ENCODE measurements at regions not wholly inside any gene's neighbourhood (a gene's known extent, or its start where the extent isn't known, plus 50 kb on each side); places are given as distances from the start of the nearest gene placed in this dataset.
"Not testable (repeated sequence)": the region's sequence is repeated elsewhere in the genome, so short reads cannot be mapped to it uniquely, and the experiment has no call there.

DNA sequence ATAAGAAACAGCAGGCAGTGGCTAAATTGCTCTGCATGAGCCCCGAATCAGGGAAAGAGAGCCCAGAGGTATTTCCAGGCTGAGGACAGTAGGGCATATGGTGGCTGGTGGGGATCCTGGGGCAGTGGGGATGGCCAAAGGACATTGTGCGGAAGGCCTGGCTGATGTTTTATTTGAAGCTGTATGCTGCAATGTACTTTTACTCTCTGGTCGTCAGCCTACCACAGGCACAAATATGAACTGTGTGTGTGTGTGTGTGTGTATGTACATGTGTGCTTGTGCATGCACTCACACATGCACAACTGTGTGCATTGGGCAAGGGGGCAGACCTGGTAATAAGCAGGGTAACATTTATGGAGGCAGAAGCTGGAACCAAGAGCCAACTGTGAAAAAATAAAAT lies 74.7 kb upstream of the GZMB start:
- Histone ChIP-seq H3K4me3 (ENCODE audit: low read depth, low read length) (no peak overlapping the region), H3K4me1 (no peaks in the 10 kb centered on the region), H3K9me3 (no peaks in the 10 kb centered on the region), H3K36me3 (no peaks in the 10 kb centered on the region), H3K27me3 (peaks cover 3% of the 10 kb centered on the region; the same call in 1 of the 2 replicates)
- DNase-seq: no peak
- TF ChIP-seq, protein P1, sequence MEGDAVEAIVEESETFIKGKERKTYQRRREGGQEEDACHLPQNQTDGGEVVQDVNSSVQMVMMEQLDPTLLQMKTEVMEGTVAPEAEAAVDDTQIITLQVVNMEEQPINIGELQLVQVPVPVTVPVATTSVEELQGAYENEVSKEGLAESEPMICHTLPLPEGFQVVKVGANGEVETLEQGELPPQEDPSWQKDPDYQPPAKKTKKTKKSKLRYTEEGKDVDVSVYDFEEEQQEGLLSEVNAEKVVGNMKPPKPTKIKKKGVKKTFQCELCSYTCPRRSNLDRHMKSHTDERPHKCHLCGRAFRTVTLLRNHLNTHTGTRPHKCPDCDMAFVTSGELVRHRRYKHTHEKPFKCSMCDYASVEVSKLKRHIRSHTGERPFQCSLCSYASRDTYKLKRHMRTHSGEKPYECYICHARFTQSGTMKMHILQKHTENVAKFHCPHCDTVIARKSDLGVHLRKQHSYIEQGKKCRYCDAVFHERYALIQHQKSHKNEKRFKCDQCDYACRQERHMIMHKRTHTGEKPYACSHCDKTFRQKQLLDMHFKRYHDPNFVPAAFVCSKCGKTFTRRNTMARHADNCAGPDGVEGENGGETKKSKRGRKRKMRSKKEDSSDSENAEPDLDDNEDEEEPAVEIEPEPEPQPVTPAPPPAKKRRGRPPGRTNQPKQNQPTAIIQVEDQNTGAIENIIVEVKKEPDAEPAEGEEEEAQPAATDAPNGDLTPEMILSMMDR (IDR thresholded peaks at IDR 0.05; ENCODE audit: low read depth, low read length): no peak

DNA sequence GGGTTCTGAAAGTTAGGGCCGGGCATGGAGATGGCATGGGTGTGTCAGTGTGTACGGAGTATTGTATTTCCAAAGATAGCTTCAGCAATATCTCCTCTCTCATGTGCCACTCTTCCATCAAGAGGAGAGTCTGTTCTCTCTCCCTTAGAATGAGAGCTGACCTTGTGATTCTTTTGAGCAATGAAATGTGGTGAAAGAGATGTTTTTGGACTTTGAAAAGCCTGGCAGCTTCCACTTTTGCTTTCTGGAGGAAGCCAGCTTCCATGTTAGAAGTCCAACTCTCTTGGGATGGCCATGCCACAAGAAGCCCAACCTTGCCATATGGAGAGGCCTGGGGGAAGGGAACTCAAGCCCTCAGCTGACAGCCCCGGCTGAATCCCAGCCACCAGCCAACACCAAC lies 72.4 kb upstream of the GZMB start:
- no peaks in the 10 kb centered on the region for H3K4me1 ChIP-seq
- TF ChIP-seq, protein P1 (IDR thresholded peaks at IDR 0.05; ENCODE audit: low read depth, low read length): no peak
- H3K36me3 ChIP-seq: no peaks in the 10 kb centered on the region
- H3K27me3 ChIP-seq: peaks cover 3% of the 10 kb centered on the region; the same call in 1 of the 2 replicates
- no peak for DNase-seq
- H3K4me3 ChIP-seq (ENCODE audit: low read depth, low read length): no peak overlapping the region
- no peaks in the 10 kb centered on the region for H3K9me3 ChIP-seq

DNA sequence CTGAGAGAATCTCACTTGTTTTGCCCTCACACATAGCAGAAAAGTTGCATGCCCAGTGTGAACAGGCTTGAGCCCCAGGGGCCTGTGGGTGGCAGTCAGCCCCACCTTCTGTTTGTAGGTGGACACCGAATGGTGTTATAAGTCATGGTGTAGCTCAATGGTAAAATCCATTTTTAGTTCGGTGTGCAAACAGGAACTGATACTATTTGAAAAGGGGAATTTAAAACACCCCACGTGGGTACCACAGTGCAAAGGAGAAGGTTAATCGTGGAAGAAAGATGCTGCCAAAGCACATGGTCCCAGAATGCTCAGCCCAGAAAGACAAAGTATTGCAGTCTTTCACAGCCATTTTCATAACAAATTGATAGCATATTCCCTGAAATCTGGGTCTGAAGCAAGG lies 71.8 kb upstream of the GZMB start:
- TF ChIP-seq, protein P1 (IDR thresholded peaks at IDR 0.05; ENCODE audit: low read depth, low read length): no peak
- Histone ChIP-seq H3K9me3 (no peaks in the 10 kb centered on the region), H3K36me3 (no peaks in the 10 kb centered on the region), H3K27me3 (peaks cover 3% of the 10 kb centered on the region; the same call in 1 of the 2 replicates), H3K4me3 (ENCODE audit: low read depth, low read length) (no peak overlapping the region), H3K4me1 (no peaks in the 10 kb centered on the region)
- DNase-seq: no peak

DNA sequence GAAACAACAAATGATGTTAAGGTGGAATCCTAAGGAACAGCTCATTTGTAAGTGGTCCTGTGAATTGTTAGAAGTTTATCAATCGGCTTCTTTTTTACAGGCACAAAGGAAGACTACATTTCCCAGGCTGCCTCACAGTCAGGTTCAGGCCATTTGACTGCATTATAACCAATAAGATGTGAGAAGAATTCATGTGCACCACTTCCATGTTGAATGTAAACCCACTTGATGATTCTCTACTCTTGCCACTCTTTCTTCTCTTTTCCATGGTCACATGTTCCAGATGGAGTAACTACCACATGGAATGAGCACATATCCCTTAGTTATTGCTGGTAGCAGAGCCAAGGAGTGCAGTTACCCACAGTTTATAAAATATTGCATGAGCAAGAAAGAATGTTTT lies 67.1 kb upstream of the GZMB start:
- H3K36me3 ChIP-seq: no peaks in the 10 kb centered on the region
- no peak overlapping the region for H3K4me3 ChIP-seq (ENCODE audit: low read depth, low read length)
- TF ChIP-seq, protein P1 (IDR thresholded peaks at IDR 0.05; ENCODE audit: low read depth, low read length): no peak
- no peak for DNase-seq
- H3K27me3 ChIP-seq: no peaks in the 10 kb centered on the region
- no peaks in the 10 kb centered on the region for H3K4me1 ChIP-seq
- no peaks in the 10 kb centered on the region for H3K9me3 ChIP-seq

DNA sequence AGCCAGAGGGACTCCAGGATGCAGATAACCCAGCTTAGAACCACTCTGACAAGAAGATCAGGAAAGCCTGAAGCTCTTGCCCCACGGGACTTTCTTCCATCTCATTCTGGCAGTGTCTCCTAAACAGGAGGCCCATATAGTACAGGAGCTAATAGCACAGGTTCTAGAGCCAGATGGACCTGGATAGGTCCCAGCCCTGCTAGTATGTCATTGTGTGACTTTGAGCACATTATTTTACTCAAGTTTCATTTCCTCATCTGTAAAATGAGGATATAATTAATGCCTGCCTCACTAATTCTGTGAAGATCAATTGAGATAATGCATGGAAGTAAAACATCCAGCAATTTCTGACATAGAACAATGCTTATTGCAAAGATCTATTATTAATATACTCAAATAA lies 66.5 kb upstream of the GZMB start:
- Histone ChIP-seq H3K4me3 (ENCODE audit: low read depth, low read length) (no peak overlapping the region), H3K9me3 (no peaks in the 10 kb centered on the region), H3K36me3 (no peaks in the 10 kb centered on the region), H3K4me1 (no peaks in the 10 kb centered on the region), H3K27me3 (no peaks in the 10 kb centered on the region)
- DNase-seq: no peak
- TF ChIP-seq, protein P1 (IDR thresholded peaks at IDR 0.05; ENCODE audit: low read depth, low read length): no peak

DNA sequence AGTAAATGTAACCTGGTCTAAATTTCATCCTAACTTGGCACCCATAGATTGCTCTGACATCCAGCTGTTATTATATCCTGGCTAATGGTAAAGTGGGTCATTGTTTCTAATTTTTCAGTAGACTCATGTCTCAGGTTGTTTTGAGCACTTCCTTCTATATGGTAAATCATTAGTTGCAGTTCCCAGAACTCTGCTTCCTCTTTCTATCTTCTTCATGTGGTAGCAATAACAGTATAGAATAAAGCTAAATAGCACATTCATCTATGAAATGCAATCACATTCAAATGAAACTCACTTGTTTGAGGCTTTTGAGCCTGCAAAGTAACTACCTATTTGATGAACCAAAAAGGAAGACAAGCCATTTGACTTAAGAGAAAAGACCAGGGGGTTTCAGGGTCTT lies 65.1 kb upstream of the GZMB start:
- H3K4me1 ChIP-seq: no peaks in the 10 kb centered on the region
- DNase-seq: no peak
- H3K4me3 ChIP-seq (ENCODE audit: low read depth, low read length): no peak overlapping the region
- no peaks in the 10 kb centered on the region for H3K27me3 ChIP-seq
- TF ChIP-seq, protein P1 (IDR thresholded peaks at IDR 0.05; ENCODE audit: low read depth, low read length): no peak
- no peaks in the 10 kb centered on the region for H3K9me3 ChIP-seq
- no peaks in the 10 kb centered on the region for H3K36me3 ChIP-seq

DNA sequence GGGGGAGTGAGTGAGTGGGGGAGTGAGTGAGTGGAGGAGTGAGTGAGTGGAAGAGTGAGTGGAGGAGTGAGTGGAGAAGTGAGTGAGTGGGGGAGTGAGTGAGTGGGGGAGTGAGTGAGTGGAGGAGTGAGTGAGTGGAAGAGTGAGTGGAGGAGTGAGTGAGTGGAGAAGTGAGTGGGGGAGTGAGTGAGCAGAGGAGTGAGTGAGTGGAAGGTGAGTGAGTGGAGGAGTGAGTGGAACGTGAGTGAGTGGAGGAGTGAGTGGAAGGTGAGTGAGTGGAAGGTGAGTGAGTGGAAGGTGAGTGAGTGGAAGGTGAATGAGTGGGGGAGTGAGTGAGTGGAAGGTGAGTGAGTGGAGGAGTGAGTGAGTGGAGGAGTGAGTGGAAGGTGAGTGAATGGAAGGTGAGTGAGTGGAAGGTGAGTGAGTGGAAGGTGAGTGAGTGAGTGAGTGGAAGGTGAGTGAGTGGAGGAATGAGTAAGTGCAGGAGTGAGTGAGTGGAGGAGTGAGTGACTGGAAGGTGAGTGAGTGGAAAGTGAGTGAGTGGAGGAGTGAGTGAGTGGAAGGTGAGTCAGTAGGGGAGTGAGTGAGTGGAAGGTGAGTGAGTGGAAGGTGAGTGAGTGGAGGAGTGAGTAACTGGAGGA lies 62.4 kb upstream of the GZMB start:
- not testable (repeated sequence) for H3K36me3 ChIP-seq; H3K9me3 ChIP-seq; H3K4me1 ChIP-seq; DNase-seq; H3K27me3 ChIP-seq; H3K4me3 ChIP-seq (ENCODE audit: low read depth, low read length)

All from BE2C (cell line).